HUDEP-2 (cell line): ENCODE measurements at regions not wholly inside any gene's neighbourhood (a gene's known extent, or its start where the extent isn't known, plus 50 kb on each side); places are given as distances from the start of the nearest gene placed in this dataset.
"Not testable (repeated sequence)": the region's sequence is repeated elsewhere in the genome, so short reads cannot be mapped to it uniquely, and the experiment has no call there.

Source experiments
- DNase-seq, 76 experiments: peaks; one replicate each; lab custom pipeline; 2025; ENCODE audit not compliant: unreplicated experiment in 76 of 76; lab: John Stamatoyannopoulos, UW

DNA sequence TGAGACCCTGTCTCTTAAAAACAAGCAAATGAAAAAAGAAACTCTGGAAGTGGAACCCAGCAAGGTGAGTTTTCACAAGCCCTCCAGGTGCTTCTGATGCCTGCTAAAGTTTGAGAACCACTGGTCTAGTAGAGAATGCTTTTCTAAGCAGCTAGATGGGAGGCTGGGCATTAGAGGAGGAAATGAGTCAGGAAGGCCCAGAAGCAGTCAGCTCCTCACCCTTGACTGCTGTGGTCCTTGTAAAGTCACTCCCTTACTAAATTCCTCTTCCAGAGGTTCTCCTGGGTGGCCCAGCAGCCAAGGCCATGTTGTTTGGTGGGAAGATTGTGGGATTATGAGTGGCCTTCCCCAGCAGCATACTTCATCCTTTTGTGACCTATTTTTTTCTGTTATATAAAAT lies 52.0 kb upstream of the FYN start:
- DNase-seq = no peak

GRCh38 chr6:111926731-111927302 lies 53.6 kb upstream of the FYN start:
- DNase-seq = no peak

DNA sequence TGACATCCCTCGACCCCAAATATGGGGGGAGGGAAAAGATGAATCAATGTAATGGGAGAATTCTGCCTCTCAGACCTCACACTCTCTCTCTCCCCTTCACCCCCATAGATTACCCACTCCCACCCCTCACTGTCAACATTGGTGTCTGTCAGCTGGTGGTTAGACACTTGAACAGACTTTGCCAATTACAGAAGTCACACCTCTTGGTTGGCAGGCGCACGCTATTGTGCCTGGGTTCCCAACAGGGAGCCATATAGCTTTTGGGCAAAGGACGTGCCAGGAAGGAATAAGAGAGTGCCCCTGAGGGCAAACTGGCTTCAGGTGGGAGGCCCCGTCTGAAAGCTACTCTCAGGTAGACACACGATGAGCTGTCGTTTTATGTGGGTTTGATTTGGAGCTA lies 54.1 kb upstream of the FYN start:
- no peak for DNase-seq

DNA sequence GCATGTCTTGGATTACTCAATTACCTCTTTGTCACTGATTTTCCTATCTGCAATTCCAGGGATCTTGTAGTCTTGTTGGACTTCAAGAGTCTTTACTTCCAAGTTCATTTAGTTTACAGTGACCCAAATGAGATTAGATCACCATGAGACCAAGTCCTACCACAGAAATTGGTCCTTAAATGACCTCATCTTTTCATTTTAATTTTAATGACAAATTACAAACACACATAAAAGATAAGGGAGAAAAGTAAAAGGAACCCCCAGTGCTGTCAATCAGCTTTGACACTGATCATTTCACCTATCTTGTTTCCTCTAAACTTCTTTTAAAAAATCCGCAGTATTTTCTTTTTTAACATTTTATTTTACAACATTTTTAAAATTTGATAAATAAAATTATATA lies 54.9 kb upstream of the FYN start:
- no peak for DNase-seq

GRCh38 chr6:111934611-111935010 lies 61.4 kb upstream of the FYN start:
- DNase-seq = not testable (repeated sequence)

DNA sequence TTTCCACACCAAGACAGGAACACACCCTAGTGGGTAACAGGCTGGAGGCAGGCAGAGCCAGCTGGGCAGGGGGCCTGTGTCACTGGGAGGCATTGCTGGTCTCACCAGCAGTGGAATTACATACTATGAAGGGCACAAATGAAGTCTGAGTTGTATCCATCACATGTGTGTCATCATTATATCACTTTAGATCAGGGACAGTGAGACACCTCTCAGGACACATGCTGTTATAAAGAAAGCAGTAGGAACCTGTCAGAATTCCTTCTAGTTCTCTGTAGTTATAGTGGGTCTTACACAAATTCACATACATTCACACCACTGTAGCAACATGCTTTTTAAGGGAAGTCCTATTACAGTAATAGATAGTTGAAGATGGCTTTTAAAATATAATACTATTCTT lies 63.5 kb upstream of the FYN start:
- no peak for DNase-seq

GRCh38 chr6:111938710-111939109 lies 65.5 kb upstream of the FYN start:
- no peak for DNase-seq

GRCh38 chr6:111939902-111940301 lies 66.7 kb upstream of the FYN start:
- DNase-seq = no peak

- DNase-seq = no peak
These were observed 67.5 kb upstream of the FYN start for GRCh38 chr6:111940801-111941200.

DNA sequence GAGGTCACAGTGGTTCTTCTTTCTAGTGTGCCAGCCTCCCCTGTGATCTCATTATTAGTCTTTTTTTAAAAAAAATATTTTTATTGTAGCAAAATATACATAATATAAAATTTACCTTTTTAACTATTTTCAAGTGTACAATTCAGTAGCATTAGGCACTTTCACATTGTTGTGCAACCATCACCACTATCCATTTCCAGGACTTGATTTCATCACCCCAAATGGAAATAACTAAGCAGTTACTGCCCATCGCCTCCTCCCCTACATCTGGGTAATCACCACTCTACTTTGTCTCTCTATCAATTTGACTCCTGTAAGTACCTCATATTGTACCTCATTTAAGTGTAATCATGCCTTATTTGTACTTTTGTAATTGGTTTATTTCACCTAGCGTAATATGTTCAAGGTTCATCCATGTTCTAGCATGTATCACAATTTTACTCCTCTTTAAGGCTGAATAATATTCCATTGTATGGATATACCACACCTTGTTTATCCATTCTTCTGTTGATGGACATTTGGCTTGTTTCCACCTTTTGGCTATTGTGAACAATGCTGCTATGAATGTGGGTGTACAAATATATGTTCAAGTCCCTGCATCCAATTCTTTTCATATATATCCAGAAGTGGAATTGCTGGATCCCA lies 68.6 kb upstream of the FYN start:
- DNase-seq = no peak

DNA sequence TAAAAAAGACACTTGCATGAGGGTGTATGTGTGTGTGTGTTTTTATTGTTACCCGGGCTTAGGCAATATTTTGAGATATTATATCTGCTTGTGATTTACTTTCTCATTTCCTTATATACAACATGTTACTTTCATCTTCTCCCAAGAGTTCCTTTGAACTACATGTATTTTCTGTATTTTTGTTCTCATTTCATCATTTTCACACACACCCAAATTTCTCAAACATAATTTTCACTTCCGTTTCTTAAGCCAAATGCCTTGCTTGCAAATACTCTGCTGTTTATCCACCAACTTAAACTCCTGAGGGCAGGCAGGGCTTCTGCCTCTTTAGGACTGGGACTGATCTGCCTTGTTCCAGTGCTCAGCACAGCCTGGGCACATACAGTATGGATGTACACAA lies 69.3 kb upstream of the FYN start:
- DNase-seq = no peak

- DNase-seq = no peak
These were observed 70.0 kb upstream of the FYN start for GRCh38 chr6:111943266-111943665.

DNA sequence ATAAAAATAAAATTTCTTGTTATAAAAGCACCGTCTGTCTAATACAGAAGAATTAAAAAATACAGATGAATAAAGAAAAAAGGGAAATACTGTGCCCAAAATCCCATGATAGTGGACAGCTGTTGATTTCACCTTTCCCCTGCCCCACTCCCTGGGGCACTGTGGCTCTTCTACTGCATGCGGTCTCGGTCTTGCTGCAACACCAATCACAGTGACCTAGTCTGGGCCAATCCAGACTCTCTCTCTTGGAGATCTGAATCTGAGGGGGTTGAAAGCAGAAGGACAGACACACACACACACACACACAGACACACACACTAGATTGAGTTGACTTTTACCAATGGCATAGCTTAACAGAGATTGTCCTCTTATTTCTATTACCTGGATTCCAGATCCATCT lies 70.5 kb upstream of the FYN start:
- DNase-seq = no peak

- no peak for DNase-seq
These were observed 71.3 kb upstream of the FYN start for GRCh38 chr6:111944541-111944940.

- no peak for DNase-seq
These were observed 76.3 kb upstream of the FYN start for GRCh38 chr6:111949546-111949945.

DNA sequence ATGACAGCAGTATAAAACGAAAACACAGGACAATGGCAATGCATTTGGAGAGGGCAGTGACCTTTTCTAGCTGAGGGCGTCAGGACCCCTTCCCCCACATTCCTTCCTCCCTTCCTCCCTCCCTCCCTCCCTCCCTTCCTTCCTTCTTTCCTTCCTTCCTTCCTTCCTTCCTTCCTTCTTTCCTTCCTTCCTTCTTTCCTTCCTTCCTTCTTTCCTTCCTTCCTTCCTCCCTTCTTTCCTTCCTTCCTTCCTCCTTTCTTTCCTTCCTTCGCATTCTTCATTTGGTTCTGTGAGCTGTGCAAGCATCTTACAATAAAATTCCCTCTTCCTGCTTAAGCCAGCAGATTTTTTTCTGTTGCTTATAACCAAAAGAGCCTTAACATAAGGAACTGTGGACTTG lies 76.7 kb upstream of the FYN start:
- DNase-seq = not testable (repeated sequence)

DNA sequence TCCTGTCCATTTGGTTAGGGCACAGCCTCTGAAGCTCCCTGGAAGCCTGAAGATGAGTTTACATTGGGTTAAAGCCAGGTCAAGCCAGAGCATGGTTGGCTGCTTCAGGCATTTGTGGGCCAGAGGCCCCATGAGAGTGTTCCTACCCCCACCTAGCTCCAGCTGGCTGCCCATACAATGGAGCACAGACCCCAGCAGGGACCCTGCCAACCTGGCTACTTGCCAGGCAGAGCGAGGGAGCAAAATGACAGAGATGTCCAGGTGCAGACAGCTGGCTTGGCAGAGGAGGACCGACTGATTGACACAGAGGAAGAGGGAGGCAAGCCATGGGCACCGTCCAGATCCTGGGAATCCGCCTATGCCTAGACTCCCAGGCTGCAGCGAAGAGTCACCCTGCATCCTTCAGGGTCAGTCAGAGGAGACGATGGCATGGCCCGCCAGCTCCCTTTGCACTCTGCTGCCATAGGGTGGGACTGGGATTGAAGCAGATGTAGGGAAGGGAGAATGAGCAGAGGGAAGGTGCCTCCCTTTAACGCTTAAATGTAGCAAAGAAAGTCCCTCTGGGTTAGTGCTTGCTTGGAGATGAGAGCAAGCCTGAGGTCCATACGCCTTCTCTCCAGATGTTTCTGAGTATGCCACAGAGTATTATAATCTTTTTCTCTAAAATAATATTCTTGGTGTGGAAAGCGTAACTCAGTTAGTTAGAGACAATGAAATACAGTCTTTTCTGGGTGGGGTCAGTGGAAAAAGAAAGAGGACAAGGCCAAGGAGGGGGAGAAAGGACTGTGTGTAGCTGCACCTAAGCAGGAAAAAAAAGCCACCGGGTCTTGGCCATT lies 77.6 kb upstream of the FYN start:
- DNase-seq = no peak

GRCh38 chr6:111951497-111952085 lies 78.3 kb upstream of the FYN start:
- DNase-seq = no peak

- DNase-seq = no peak
These were observed 79.0 kb upstream of the FYN start for GRCh38 chr6:111952274-111952673.

- DNase-seq = no peak
These were observed 79.7 kb upstream of the FYN start for GRCh38 chr6:111952821-111953540.

DNA sequence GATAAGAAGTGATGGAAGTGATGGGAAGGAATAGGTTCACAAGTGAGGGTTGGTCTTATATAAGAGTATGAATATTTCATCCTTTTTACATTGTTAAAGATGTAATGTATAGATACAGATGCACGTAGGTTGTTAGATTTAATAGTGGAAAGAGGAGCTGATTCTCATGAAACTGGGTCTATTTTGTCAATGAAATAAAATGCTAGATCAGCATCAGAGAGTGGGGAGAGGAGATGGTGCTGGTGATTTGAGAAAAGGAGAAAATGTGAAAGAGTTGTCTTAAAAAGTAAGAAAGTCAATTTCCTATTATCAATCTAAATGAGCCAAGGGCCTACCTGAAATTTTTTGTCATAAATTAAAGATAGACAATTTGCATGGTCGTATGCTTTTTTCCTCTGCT lies 82.8 kb upstream of the FYN start:
- no peak for DNase-seq
